Nephron (organoid): ENCODE measurements at regions not wholly inside any gene's neighbourhood (a gene's known extent, or its start where the extent isn't known, plus 50 kb on each side); places are given as distances from the start of the nearest gene placed in this dataset.
"Not testable (repeated sequence)": the region's sequence is repeated elsewhere in the genome, so short reads cannot be mapped to it uniquely, and the experiment has no call there.

ENCODE experiments used
- H3K27ac Mint-ChIP-seq, 3 experiments: 2 replicates each; pipeline ENCODE4 v1.8.0; 2020; ENCODE audit warnings: mixed read lengths in 3 of 3, mild to moderate bottlenecking in 2 of 3, moderate library complexity in 1 of 3
- H3K27me3 Mint-ChIP-seq: 2 replicates; pipeline ENCODE4 v1.8.0; 2021; ENCODE audit warnings: low read depth, mild to moderate bottlenecking, moderate library complexity, mixed read lengths
- H3K36me3 Mint-ChIP-seq: 2 replicates; pipeline ENCODE4 v1.8.0; 2020; ENCODE audit warnings: low read depth, mixed read lengths
- H3K4me1 Mint-ChIP-seq: 2 replicates; pipeline ENCODE4 v1.8.0; 2020; ENCODE audit warnings: mixed read lengths
- H3K4me3 Mint-ChIP-seq, 3 experiments: 2 replicates each; pipeline ENCODE4 v1.8.0; 2020; ENCODE audit warnings: mild to moderate bottlenecking in 3 of 3, mixed read lengths in 3 of 3, moderate library complexity in 2 of 3
- H3K9me3 Mint-ChIP-seq: 2 replicates; pipeline ENCODE4 v1.8.0; 2020; ENCODE audit warnings: mixed read lengths
- TF ChIP-seq, protein P1 (sequence below), 3 experiments: fragments of 200-600 bp; sonication (generic); IDR thresholded peaks; one replicate each; pipeline ENCODE4 v1.5.0; 2021; ENCODE audit warnings: antibody characterized with exemption in 3 of 3; ENCODE audit not compliant: unreplicated experiment in 3 of 3

DNA sequence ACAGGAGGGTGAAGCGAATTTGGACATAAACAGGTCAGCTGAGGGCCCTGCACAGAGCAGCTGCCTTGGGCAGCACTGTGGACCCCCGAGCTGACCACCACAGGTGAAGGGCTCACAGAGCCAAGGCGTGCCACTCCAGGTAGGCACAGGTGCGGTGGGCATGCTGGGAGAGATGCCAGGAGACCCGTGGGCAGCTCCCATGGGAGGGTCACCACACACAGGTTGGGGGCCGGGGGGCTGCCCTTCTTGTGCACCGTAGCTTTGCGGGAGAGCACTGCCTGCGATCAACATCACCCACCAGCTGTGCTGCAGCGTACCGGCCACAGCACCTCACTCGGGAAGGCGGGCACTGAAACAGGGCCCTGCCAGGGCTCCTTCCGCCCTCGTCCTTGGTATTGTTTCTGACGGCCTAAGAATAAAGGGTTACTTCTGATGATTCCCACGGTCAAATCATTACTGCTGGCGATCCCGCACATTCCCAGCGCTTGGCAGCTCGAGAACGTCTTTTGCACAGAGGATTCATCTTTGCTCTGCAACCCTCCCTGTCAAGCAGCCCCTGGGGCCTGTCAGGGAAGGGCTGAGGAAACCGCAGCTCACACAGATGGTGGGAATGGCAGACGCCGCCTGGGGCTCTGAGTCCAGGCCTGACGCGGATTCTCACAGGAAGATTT, 181.7 kb downstream of the BANP start:
- no peak overlapping the region for H3K27ac Mint-ChIP-seq
- H3K9me3 Mint-ChIP-seq = peaks cover 5% of the 10 kb centered on the region
- H3K36me3 Mint-ChIP-seq = peaks cover 3% of the 10 kb centered on the region
- TF ChIP-seq, protein P1, sequence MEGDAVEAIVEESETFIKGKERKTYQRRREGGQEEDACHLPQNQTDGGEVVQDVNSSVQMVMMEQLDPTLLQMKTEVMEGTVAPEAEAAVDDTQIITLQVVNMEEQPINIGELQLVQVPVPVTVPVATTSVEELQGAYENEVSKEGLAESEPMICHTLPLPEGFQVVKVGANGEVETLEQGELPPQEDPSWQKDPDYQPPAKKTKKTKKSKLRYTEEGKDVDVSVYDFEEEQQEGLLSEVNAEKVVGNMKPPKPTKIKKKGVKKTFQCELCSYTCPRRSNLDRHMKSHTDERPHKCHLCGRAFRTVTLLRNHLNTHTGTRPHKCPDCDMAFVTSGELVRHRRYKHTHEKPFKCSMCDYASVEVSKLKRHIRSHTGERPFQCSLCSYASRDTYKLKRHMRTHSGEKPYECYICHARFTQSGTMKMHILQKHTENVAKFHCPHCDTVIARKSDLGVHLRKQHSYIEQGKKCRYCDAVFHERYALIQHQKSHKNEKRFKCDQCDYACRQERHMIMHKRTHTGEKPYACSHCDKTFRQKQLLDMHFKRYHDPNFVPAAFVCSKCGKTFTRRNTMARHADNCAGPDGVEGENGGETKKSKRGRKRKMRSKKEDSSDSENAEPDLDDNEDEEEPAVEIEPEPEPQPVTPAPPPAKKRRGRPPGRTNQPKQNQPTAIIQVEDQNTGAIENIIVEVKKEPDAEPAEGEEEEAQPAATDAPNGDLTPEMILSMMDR (IDR thresholded peaks at IDR 0.05; ENCODE audit: unreplicated experiment in 3 of 3) = no peak
- H3K4me1 Mint-ChIP-seq = peaks cover 23% of the 10 kb centered on the region
- H3K4me3 Mint-ChIP-seq = no peak overlapping the region
- H3K27me3 Mint-ChIP-seq = peaks cover 15% of the 10 kb centered on the region

DNA sequence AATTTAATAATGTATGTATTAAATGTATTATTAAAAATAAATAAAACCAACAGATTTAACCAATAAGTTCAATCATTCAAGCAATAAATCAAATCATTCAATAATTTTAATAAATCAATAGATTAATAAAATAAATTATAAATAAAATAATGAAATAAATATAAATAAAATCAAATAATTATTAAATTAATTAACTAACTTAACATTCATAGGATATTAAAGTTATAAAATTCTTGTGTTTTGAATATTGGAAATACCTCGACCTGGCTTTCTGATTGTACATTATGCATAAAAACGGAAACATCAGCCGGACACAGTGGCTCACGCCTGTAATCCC, 182.2 kb downstream of the BANP start:
- H3K27ac Mint-ChIP-seq = no peak overlapping the region
- peaks cover 3% of the 10 kb centered on the region for H3K36me3 Mint-ChIP-seq
- no peak overlapping the region for H3K4me3 Mint-ChIP-seq
- H3K9me3 Mint-ChIP-seq = peaks cover 9% of the 10 kb centered on the region
- peaks cover 23% of the 10 kb centered on the region for H3K4me1 Mint-ChIP-seq
- TF ChIP-seq, protein P1 (IDR thresholded peaks at IDR 0.05; ENCODE audit: unreplicated experiment in 3 of 3) = no peak
- H3K27me3 Mint-ChIP-seq = peaks cover 15% of the 10 kb centered on the region

DNA sequence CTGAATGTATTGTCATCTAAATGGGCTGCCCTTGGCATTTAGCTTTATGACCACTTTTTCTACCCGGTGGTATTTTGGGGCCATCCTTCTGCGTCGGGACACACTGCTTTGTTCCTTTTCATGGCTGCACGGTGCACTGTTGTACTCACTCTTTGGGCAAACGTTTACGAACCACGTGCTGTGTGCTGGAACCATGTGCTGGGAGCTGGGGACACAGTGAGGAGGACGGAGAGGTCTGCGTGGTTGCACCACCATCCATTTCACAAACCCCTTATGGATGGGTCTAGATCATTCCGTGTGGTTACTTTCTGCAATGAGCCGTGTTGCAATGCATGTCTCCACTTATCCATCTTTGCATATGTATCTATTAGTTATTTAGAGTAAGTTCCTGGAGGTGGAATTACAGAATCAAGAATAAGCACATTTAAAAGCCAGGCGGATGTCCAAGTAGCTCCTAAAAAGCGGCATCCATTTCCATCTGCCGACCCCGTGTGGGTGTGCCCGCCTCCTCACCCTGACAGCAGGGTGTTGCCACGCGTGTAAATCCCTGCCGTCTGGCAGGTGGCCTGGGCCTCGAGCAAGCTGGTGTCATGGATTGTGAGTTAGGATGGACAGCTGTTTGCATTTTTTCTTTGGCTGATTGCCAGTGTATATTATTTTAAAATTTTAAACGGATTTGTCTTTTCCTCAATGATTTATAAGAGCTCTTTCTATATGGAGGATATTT, 183.1 kb downstream of the BANP start:
- Mint-ChIP-seq H3K4me3 (peak overlapping the region in 1 of 3 experiments; percentile 32), H3K9me3 (peaks cover 15% of the 10 kb centered on the region), H3K27me3 (peaks cover 11% of the 10 kb centered on the region), H3K4me1 (peaks cover 23% of the 10 kb centered on the region)
- not testable (repeated sequence) for H3K36me3 Mint-ChIP-seq, H3K27ac Mint-ChIP-seq

DNA sequence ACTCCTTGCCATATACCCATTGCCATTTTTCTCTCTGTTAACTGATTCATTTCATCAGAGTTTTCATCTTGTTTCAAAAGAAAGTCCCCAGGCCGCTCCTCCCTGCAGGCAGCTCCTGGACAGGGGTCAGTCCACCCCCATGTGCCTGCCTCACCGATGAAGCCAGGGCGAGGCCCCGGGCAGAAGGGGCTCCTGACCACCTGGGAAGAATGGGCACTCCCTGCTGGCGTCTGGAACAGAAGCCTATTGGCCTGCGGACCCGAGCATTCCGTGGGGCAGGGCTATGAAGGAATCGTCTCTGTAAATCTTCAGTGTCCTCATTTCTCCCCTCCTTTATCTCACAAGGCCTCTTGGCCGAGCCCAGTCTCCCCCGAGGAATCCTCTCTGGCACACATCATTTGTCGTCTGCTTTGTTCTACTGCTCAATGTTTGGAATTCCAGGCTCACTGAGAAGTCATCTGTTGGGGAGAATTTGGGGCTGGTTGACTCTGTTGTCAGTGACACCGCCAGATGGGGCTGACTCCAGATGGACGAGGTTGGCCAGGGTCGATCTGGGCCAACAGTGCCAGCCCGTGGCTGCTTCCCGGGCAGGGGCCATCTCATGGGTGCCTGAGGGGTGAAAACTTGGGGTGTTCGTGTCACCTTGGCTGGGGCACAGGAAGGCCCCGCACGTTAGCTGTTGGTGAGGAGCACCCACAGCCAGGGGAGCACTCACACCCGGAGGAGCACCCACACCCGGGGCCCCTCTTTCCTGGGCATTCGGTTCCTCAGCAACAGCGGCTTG, 183.9 kb downstream of the BANP start:
- Mint-ChIP-seq H3K4me1 (peaks cover 23% of the 10 kb centered on the region), H3K9me3 (peaks cover 20% of the 10 kb centered on the region), H3K27ac (peak overlapping the region in 1 of 3 experiments; percentile 27), H3K27me3 (peaks cover 11% of the 10 kb centered on the region)
- H3K4me3 Mint-ChIP-seq, H3K36me3 Mint-ChIP-seq: not testable (repeated sequence)

DNA sequence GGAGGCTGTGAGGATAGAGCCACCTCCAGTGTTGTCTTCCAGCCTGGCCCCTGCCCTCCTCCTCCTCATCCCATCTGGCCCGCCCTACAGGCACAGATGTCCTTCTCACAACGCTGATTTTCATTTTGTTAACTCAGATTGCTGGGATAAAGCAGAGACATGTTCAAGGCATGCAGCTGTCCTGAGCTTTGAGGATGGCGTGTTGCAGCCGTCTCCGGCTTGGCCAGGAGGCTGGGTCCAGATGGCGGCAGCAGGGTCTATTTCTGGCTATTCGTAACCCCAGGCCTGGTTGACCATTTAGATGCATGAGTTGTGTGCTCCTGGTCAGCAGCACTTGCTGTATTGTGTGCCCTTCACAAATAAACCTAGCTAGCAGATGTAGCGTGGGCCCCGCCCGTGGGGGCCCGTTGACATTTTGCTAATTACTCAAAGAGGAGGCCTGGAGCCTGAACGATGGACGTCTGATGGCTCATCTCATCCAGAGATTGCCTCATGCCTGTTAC, 185.0 kb downstream of the BANP start:
- not testable (repeated sequence) for H3K4me3 Mint-ChIP-seq, H3K27me3 Mint-ChIP-seq, H3K36me3 Mint-ChIP-seq, H3K27ac Mint-ChIP-seq
- H3K4me1 Mint-ChIP-seq = peaks cover 23% of the 10 kb centered on the region
- peaks cover 23% of the 10 kb centered on the region for H3K9me3 Mint-ChIP-seq

DNA sequence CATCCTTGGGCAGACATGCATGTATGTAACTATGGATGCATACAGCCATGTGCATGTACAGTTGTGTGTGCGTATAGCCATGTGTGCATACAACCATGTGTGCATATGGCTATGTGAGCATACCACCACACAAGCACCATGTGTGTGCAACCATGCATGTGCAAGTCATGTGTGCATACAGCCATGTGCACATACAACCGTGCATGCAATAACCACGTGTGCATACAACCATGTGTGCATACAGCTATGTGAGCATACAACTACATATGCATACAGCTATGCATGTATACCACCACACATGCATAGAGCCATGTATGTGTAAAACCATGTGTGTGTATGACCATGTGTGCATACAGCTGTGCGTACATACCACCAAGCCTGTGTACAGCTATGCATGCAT, 185.7 kb downstream of the BANP start:
- not testable (repeated sequence) for H3K27me3 Mint-ChIP-seq, H3K27ac Mint-ChIP-seq, H3K4me3 Mint-ChIP-seq, H3K36me3 Mint-ChIP-seq
- H3K9me3 Mint-ChIP-seq = peaks cover 23% of the 10 kb centered on the region
- peaks cover 23% of the 10 kb centered on the region for H3K4me1 Mint-ChIP-seq

DNA sequence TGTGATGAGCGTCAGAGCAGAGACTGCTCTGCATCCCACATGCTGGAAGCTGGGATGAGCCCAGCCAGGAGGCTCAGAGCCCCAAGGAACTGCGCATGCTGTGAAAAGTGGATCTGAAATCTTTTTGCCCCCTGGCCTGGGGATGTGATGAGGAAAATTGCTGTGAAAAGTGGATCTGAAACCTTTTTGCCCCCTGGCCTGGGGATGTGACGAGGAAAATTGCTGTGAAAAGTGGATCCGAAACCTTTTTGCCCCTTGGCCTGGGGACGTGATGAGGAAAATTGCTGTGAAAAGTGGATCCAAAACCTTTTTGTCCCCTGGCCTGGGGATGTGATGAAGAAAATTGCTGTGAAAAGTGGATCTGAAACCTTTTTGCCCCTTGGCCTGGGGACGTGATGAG, 187.9 kb downstream of the BANP start:
- Mint-ChIP-seq H3K9me3 (peaks cover 23% of the 10 kb centered on the region), H3K4me1 (peaks cover 20% of the 10 kb centered on the region)
- H3K27ac Mint-ChIP-seq, H3K27me3 Mint-ChIP-seq, H3K4me3 Mint-ChIP-seq, H3K36me3 Mint-ChIP-seq: not testable (repeated sequence)

DNA sequence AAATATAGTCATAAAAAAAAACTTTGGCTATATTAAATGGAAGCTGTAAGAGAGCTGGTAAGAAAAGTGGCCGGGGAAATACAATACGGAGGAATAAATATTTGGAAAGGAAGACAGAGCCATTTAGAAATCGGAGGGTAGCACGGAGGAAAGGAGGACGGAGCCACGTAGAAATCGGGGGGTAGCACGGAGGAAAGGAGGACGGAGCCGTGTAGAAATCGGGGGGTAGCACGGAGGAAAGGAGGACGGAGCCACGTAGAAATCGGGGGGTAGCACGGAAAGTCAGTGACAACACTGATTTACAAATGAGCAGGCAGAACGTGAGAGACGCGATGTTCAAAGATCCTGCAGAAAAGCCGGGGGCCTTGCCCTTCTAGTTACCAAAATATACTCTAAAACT, 189.0 kb downstream of the BANP start:
- peaks cover 12% of the 10 kb centered on the region for H3K4me1 Mint-ChIP-seq
- not testable (repeated sequence) for H3K27ac Mint-ChIP-seq, H3K27me3 Mint-ChIP-seq, H3K36me3 Mint-ChIP-seq, H3K4me3 Mint-ChIP-seq
- H3K9me3 Mint-ChIP-seq = peaks cover 23% of the 10 kb centered on the region
